ENCODE measurements at regions not wholly inside any gene's neighbourhood (a gene's known extent, or its start where the extent isn't known, plus 50 kb on each side); places are given as distances from the start of the nearest gene placed in this dataset.

GRCh38 chr7:156185076-156185475 lies 372.8 kb upstream of the SHH start:
- H3K9me3 ChIP-seq (ENCODE audit: control extremely low read depth in 1 of 3, control insufficient read depth in 2 of 3, insufficient read depth in 1 of 3, low read length in 2 of 3), result peaks cover 0 to 5% (median 3%) of the 10 kb centered on the region in 3 donors
- TF ChIP-seq CTCF (IDR thresholded peaks at IDR 0.05) (no peak), EZH2 (IDR thresholded peaks at IDR 0.05; ENCODE audit: borderline replicate concordance, insufficient read depth, low read depth, low read length, poor library complexity, severe bottlenecking) (no peak)
- POLR2A ChIA-PET, result no interaction called here
- no peaks in the 10 kb centered on the region for H3K79me2 ChIP-seq (ENCODE audit: control insufficient read depth, insufficient read depth, low read length)
- no peaks in the 10 kb centered on the region for H3K4me1 ChIP-seq (ENCODE audit: control insufficient read depth in 2 of 2, insufficient read depth in 2 of 2, low read length in 2 of 2)
- ATAC-seq (ENCODE audit: low read depth) (no peak), DNase-seq (no peak)
- Mint-ChIP-seq H3K27ac (no peak overlapping the region), H3K4me1 (no peaks in the 10 kb centered on the region), H3K4me3 (no peak overlapping the region), H3K9me3 (ENCODE audit: insufficient read depth) (peaks cover 8% of the 10 kb centered on the region), H3K27me3 (peaks cover 6% of the 10 kb centered on the region)
- no peak overlapping the region for H3K4me3 ChIP-seq (ENCODE audit: control extremely low read depth in 1 of 5, extremely low read depth in 1 of 5, insufficient read depth in 1 of 5, low read depth in 2 of 5, low read length in 4 of 5)
- no peak overlapping the region for H3K27ac ChIP-seq (ENCODE audit: low read length in 2 of 2)
- H2AFZ ChIP-seq (ENCODE audit: insufficient read depth, low read depth, low read length, poor library complexity, severe bottlenecking), result no peak overlapping the region
- CTCF ChIA-PET, result no interaction called here
- intact Hi-C loops (cut with micrococcal nuclease), result no loop called here
- no peaks in the 10 kb centered on the region for H3K27me3 ChIP-seq (replicated peaks in 1 of 4; ENCODE audit: control extremely low read depth in 1 of 4, control insufficient read depth in 3 of 4, insufficient read depth in 4 of 4, low read length in 3 of 4)
- WGBS (ENCODE audit: insufficient coverage), result no CpG with 5 or more reads among the region's 2 CpGs
- no peak overlapping the region for H3K4me2 ChIP-seq (replicated peaks; ENCODE audit: low read depth, low read length, poor library complexity, severe bottlenecking)
- no peaks in the 10 kb centered on the region for H3K36me3 ChIP-seq (replicated peaks in 1 of 2; ENCODE audit: control extremely low read depth in 1 of 2, control insufficient read depth in 1 of 2, extremely low read depth in 1 of 2, insufficient read depth in 2 of 2, low read length in 1 of 2)
- H3K9ac ChIP-seq (ENCODE audit: low read length), result no peak overlapping the region
- H4K20me1 ChIP-seq (ENCODE audit: control insufficient read depth, insufficient read depth, low read length, poor library complexity, severe bottlenecking), result no peaks in the 10 kb centered on the region

- Mint-ChIP-seq H3K27ac (no peak overlapping the region), H3K9me3 (ENCODE audit: insufficient read depth) (peaks cover 8% of the 10 kb centered on the region), H3K4me1 (no peaks in the 10 kb centered on the region), H3K4me3 (no peak overlapping the region), H3K27me3 (peaks cover 6% of the 10 kb centered on the region)
- no peaks in the 10 kb centered on the region for H3K4me1 ChIP-seq (ENCODE audit: control insufficient read depth in 2 of 2, insufficient read depth in 2 of 2, low read length in 2 of 2)
- H3K27me3 ChIP-seq (replicated peaks in 1 of 4; ENCODE audit: control extremely low read depth in 1 of 4, control insufficient read depth in 3 of 4, insufficient read depth in 4 of 4, low read length in 3 of 4), result no peaks in the 10 kb centered on the region
- ChIA-PET CTCF (no interaction called here), POLR2A (no interaction called here)
- H3K36me3 ChIP-seq (replicated peaks in 1 of 2; ENCODE audit: control extremely low read depth in 1 of 2, control insufficient read depth in 1 of 2, extremely low read depth in 1 of 2, insufficient read depth in 2 of 2, low read length in 1 of 2), result no peaks in the 10 kb centered on the region
- no peak overlapping the region for H3K4me3 ChIP-seq (ENCODE audit: control extremely low read depth in 1 of 5, extremely low read depth in 1 of 5, insufficient read depth in 1 of 5, low read depth in 2 of 5, low read length in 4 of 5)
- H3K4me2 ChIP-seq (replicated peaks; ENCODE audit: low read depth, low read length, poor library complexity, severe bottlenecking), result no peak overlapping the region
- WGBS (ENCODE audit: insufficient coverage), result 50% methylated on average over 1 of the region's 1 CpG
- DNase-seq (no peak), ATAC-seq (ENCODE audit: low read depth) (no peak)
- no peak overlapping the region for H2AFZ ChIP-seq (ENCODE audit: insufficient read depth, low read depth, low read length, poor library complexity, severe bottlenecking)
- peaks cover 0 to 5% (median 3%) of the 10 kb centered on the region in 3 donors for H3K9me3 ChIP-seq (ENCODE audit: control extremely low read depth in 1 of 3, control insufficient read depth in 2 of 3, insufficient read depth in 1 of 3, low read length in 2 of 3)
- H3K79me2 ChIP-seq (ENCODE audit: control insufficient read depth, insufficient read depth, low read length), result no peaks in the 10 kb centered on the region
- intact Hi-C loops (cut with micrococcal nuclease), result no loop called here
- no peak overlapping the region for H3K27ac ChIP-seq (ENCODE audit: low read length in 2 of 2)
- no peak for TF ChIP-seq CTCF (IDR thresholded peaks at IDR 0.05)
- no peak for TF ChIP-seq EZH2 (IDR thresholded peaks at IDR 0.05; ENCODE audit: borderline replicate concordance, insufficient read depth, low read depth, low read length, poor library complexity, severe bottlenecking)
- no peak overlapping the region for H3K9ac ChIP-seq (ENCODE audit: low read length)
- H4K20me1 ChIP-seq (ENCODE audit: control insufficient read depth, insufficient read depth, low read length, poor library complexity, severe bottlenecking), result no peaks in the 10 kb centered on the region
Observed at GRCh38 chr7:156184164-156184563, 371.9 kb upstream of the SHH start.

All from B cell (primary cell).